ENCODE measurements at regions not wholly inside any gene's neighbourhood (a gene's known extent, or its start where the extent isn't known, plus 50 kb on each side); places are given as distances from the start of the nearest gene placed in this dataset.

DNA sequence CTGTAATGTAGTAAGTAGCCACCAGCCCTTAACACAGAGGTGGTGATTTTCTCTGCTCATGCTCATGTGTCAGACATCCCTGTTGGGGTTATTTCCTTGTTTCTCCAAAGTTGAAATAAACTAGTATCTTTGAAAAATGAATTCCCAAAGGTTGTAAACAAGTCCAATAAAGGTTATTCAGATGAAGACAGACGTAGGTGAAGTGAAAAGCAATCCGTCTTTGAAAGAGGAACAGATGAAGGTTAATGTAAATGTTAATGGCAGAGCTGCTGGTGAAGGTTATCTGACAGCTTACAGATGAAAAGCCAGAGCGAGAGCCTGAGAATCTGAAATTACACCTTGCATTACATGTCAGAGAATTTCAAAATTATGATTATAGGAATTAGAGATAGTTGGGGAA lies 1604.0 kb downstream of the FAM181B start:
- Histone ChIP-seq H2BK12ac (ENCODE audit: low read length) (no peak overlapping the region), H3K14ac (ENCODE audit: low read length) (no peak overlapping the region), H2AK5ac (ENCODE audit: low read length) (no peak overlapping the region), H3K9ac (ENCODE audit: low read length) (no peak overlapping the region), H4K12ac (ENCODE audit: low read depth, low read length) (no peak overlapping the region), H3K4me3 (ENCODE audit: low read depth, low read length) (no peak overlapping the region), H3K79me1 (ENCODE audit: low read length) (no peaks in the 10 kb centered on the region), H3K23ac (ENCODE audit: low read length) (no peak overlapping the region), H2BK120ac (ENCODE audit: insufficient read depth, low read length, poor library complexity) (no peak overlapping the region), H3K79me2 (ENCODE audit: control insufficient read depth, insufficient read depth, low read length, poor library complexity) (no peaks in the 10 kb centered on the region), H2AFZ (ENCODE audit: insufficient read depth, low read length, poor library complexity) (no peak overlapping the region), H4K8ac (ENCODE audit: low read depth, low read length) (no peak overlapping the region), H2BK5ac (ENCODE audit: low read depth, low read length, poor library complexity) (no peak overlapping the region), H3K9me3 (ENCODE audit: insufficient read depth, low read depth, low read length) (no peaks in the 10 kb centered on the region), H4K91ac (ENCODE audit: low read depth, low read length) (no peak overlapping the region), H3K36me3 (ENCODE audit: control insufficient read depth in 1 of 2, insufficient read depth in 2 of 2, low read length in 2 of 2) (no peaks in the 10 kb centered on the region), H3K27me3 (ENCODE audit: insufficient read depth, low read length) (no peaks in the 10 kb centered on the region), H3K4me1 (ENCODE audit: control insufficient read depth in 1 of 2, insufficient read depth in 2 of 2, low read length in 2 of 2) (no peaks in the 10 kb centered on the region), H3K27ac (ENCODE audit: low read depth, low read length) (no peak overlapping the region), H3K4ac (ENCODE audit: low read depth, low read length) (no peak overlapping the region), H3K4me2 (ENCODE audit: low read length) (no peak overlapping the region), H3K18ac (ENCODE audit: low read length) (no peak overlapping the region)
- no peak for DNase-seq
- WGBS (ENCODE audit: extremely low coverage, insufficient coverage, insufficient read length): no CpG with 5 or more reads among the region's 3 CpGs

DNA sequence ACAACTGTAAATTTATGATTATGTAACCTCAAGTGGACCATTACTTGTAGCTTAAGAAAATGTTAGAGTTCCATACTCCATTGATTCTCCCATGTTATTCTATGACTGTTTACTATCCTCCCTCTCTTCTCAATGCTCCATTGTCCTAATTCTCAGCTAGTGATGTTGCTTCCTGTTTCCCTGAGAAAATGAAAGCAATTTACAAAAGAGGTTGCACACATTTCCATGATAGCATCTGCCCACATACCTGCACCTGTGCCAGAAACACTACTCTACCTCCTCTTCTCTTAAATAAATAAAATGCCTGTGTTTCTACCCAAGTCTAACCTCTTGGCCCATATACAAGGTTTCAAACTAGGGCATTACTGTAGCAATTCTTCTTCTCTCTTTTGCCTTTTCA lies 1620.9 kb downstream of the FAM181B start:
- Histone ChIP-seq H2BK5ac (ENCODE audit: low read depth, low read length, poor library complexity) (no peak overlapping the region), H3K27me3 (ENCODE audit: insufficient read depth, low read length) (no peaks in the 10 kb centered on the region), H2AK5ac (ENCODE audit: low read length) (no peak overlapping the region), H3K4ac (ENCODE audit: low read depth, low read length) (no peak overlapping the region), H2BK12ac (ENCODE audit: low read length) (no peak overlapping the region), H3K79me2 (ENCODE audit: control insufficient read depth, insufficient read depth, low read length, poor library complexity) (no peaks in the 10 kb centered on the region), H3K9me3 (ENCODE audit: insufficient read depth, low read depth, low read length) (no peaks in the 10 kb centered on the region), H3K4me2 (ENCODE audit: low read length) (no peak overlapping the region), H4K8ac (ENCODE audit: low read depth, low read length) (no peak overlapping the region), H3K14ac (ENCODE audit: low read length) (no peak overlapping the region), H3K4me3 (ENCODE audit: low read depth, low read length) (no peak overlapping the region), H2BK120ac (ENCODE audit: insufficient read depth, low read length, poor library complexity) (no peak overlapping the region), H3K27ac (ENCODE audit: low read depth, low read length) (no peak overlapping the region), H3K79me1 (ENCODE audit: low read length) (no peaks in the 10 kb centered on the region), H3K9ac (ENCODE audit: low read length) (no peak overlapping the region), H3K18ac (ENCODE audit: low read length) (no peak overlapping the region), H2AFZ (ENCODE audit: insufficient read depth, low read length, poor library complexity) (no peak overlapping the region), H4K12ac (ENCODE audit: low read depth, low read length) (no peak overlapping the region), H3K23ac (ENCODE audit: low read length) (no peak overlapping the region), H4K91ac (ENCODE audit: low read depth, low read length) (no peak overlapping the region), H3K4me1 (ENCODE audit: control insufficient read depth in 1 of 2, insufficient read depth in 2 of 2, low read length in 2 of 2) (no peaks in the 10 kb centered on the region), H3K36me3 (ENCODE audit: control insufficient read depth in 1 of 2, insufficient read depth in 2 of 2, low read length in 2 of 2) (no peaks in the 10 kb centered on the region)
- DNase-seq: no peak

GRCh38 chr11:81104051-81104450 lies 1629.6 kb downstream of the FAM181B start:
- no peaks in the 10 kb centered on the region for H3K36me3 ChIP-seq (ENCODE audit: control insufficient read depth in 1 of 2, insufficient read depth in 2 of 2, low read length in 2 of 2)
- H4K8ac ChIP-seq (ENCODE audit: low read depth, low read length): no peak overlapping the region
- no peak overlapping the region for H3K9ac ChIP-seq (ENCODE audit: low read length)
- no peak overlapping the region for H2AK5ac ChIP-seq (ENCODE audit: low read length)
- H2AFZ ChIP-seq (ENCODE audit: insufficient read depth, low read length, poor library complexity): no peak overlapping the region
- no peak overlapping the region for H3K4me3 ChIP-seq (ENCODE audit: low read depth, low read length)
- H3K4me1 ChIP-seq (ENCODE audit: control insufficient read depth in 1 of 2, insufficient read depth in 2 of 2, low read length in 2 of 2): no peaks in the 10 kb centered on the region
- H2BK5ac ChIP-seq (ENCODE audit: low read depth, low read length, poor library complexity): no peak overlapping the region
- H3K4ac ChIP-seq (ENCODE audit: low read depth, low read length): no peak overlapping the region
- H2BK120ac ChIP-seq (ENCODE audit: insufficient read depth, low read length, poor library complexity): no peak overlapping the region
- H4K91ac ChIP-seq (ENCODE audit: low read depth, low read length): no peak overlapping the region
- no peak overlapping the region for H3K18ac ChIP-seq (ENCODE audit: low read length)
- no peaks in the 10 kb centered on the region for H3K79me2 ChIP-seq (ENCODE audit: control insufficient read depth, insufficient read depth, low read length, poor library complexity)
- no peak overlapping the region for H3K4me2 ChIP-seq (ENCODE audit: low read length)
- no peaks in the 10 kb centered on the region for H3K27me3 ChIP-seq (ENCODE audit: insufficient read depth, low read length)
- no peak overlapping the region for H3K23ac ChIP-seq (ENCODE audit: low read length)
- no peak overlapping the region for H4K12ac ChIP-seq (ENCODE audit: low read depth, low read length)
- H3K79me1 ChIP-seq (ENCODE audit: low read length): no peaks in the 10 kb centered on the region
- H3K9me3 ChIP-seq (ENCODE audit: insufficient read depth, low read depth, low read length): no peaks in the 10 kb centered on the region
- no CpG with 5 or more reads among the region's 5 CpGs for WGBS (ENCODE audit: extremely low coverage, insufficient coverage, insufficient read length)
- H3K14ac ChIP-seq (ENCODE audit: low read length): no peak overlapping the region
- H3K27ac ChIP-seq (ENCODE audit: low read depth, low read length): no peak overlapping the region
- no peak for DNase-seq
- H2BK12ac ChIP-seq (ENCODE audit: low read length): no peak overlapping the region

- H3K79me2 ChIP-seq (ENCODE audit: control insufficient read depth, insufficient read depth, low read length, poor library complexity): no peaks in the 10 kb centered on the region
Measured at GRCh38 chr11:81098471-81098870, 1635.2 kb downstream of the FAM181B start.

GRCh38 chr11:81092522-81092921 lies 1641.1 kb downstream of the FAM181B start:
- Histone ChIP-seq H2BK5ac (ENCODE audit: low read depth, low read length, poor library complexity) (no peak overlapping the region), H3K36me3 (ENCODE audit: control insufficient read depth in 1 of 2, insufficient read depth in 2 of 2, low read length in 2 of 2) (no peaks in the 10 kb centered on the region), H2BK120ac (ENCODE audit: insufficient read depth, low read length, poor library complexity) (no peak overlapping the region), H3K9ac (ENCODE audit: low read length) (no peak overlapping the region), H2BK12ac (ENCODE audit: low read length) (no peak overlapping the region), H4K8ac (ENCODE audit: low read depth, low read length) (no peak overlapping the region), H3K4ac (ENCODE audit: low read depth, low read length) (no peak overlapping the region), H2AK5ac (ENCODE audit: low read length) (no peak overlapping the region), H3K14ac (ENCODE audit: low read length) (no peak overlapping the region), H3K23ac (ENCODE audit: low read length) (no peak overlapping the region), H4K91ac (ENCODE audit: low read depth, low read length) (no peak overlapping the region), H3K79me2 (ENCODE audit: control insufficient read depth, insufficient read depth, low read length, poor library complexity) (no peaks in the 10 kb centered on the region), H3K79me1 (ENCODE audit: low read length) (no peaks in the 10 kb centered on the region), H3K4me2 (ENCODE audit: low read length) (no peak overlapping the region), H3K4me3 (ENCODE audit: low read depth, low read length) (no peak overlapping the region), H4K12ac (ENCODE audit: low read depth, low read length) (no peak overlapping the region), H2AFZ (ENCODE audit: insufficient read depth, low read length, poor library complexity) (no peak overlapping the region), H3K4me1 (ENCODE audit: control insufficient read depth in 1 of 2, insufficient read depth in 2 of 2, low read length in 2 of 2) (no peaks in the 10 kb centered on the region), H3K27ac (ENCODE audit: low read depth, low read length) (no peak overlapping the region), H3K18ac (ENCODE audit: low read length) (no peak overlapping the region), H3K27me3 (ENCODE audit: insufficient read depth, low read length) (no peaks in the 10 kb centered on the region), H3K9me3 (ENCODE audit: insufficient read depth, low read depth, low read length) (no peaks in the 10 kb centered on the region)
- DNase-seq: no peak

More at GRCh38 chr11:81098471-81098870, 1635.2 kb downstream of the FAM181B start:
- no peak overlapping the region for H4K12ac ChIP-seq (ENCODE audit: low read depth, low read length)
- H3K79me1 ChIP-seq (ENCODE audit: low read length): no peaks in the 10 kb centered on the region
- H4K8ac ChIP-seq (ENCODE audit: low read depth, low read length): no peak overlapping the region
- H2AFZ ChIP-seq (ENCODE audit: insufficient read depth, low read length, poor library complexity): no peak overlapping the region
- H3K27me3 ChIP-seq (ENCODE audit: insufficient read depth, low read length): no peaks in the 10 kb centered on the region
- no peak overlapping the region for H2AK5ac ChIP-seq (ENCODE audit: low read length)
- H3K9me3 ChIP-seq (ENCODE audit: insufficient read depth, low read depth, low read length): no peaks in the 10 kb centered on the region
- no peak for DNase-seq
- H3K27ac ChIP-seq (ENCODE audit: low read depth, low read length): no peak overlapping the region
- H2BK12ac ChIP-seq (ENCODE audit: low read length): no peak overlapping the region
- WGBS (ENCODE audit: extremely low coverage, insufficient coverage, insufficient read length): no CpG with 5 or more reads among the region's 1 CpG
- no peak overlapping the region for H2BK120ac ChIP-seq (ENCODE audit: insufficient read depth, low read length, poor library complexity)
- no peak overlapping the region for H3K14ac ChIP-seq (ENCODE audit: low read length)
- no peaks in the 10 kb centered on the region for H3K4me1 ChIP-seq (ENCODE audit: control insufficient read depth in 1 of 2, insufficient read depth in 2 of 2, low read length in 2 of 2)
- H3K4me2 ChIP-seq (ENCODE audit: low read length): no peak overlapping the region
- no peak overlapping the region for H3K9ac ChIP-seq (ENCODE audit: low read length)
- no peak overlapping the region for H3K4ac ChIP-seq (ENCODE audit: low read depth, low read length)
- no peak overlapping the region for H4K91ac ChIP-seq (ENCODE audit: low read depth, low read length)
- H3K18ac ChIP-seq (ENCODE audit: low read length): no peak overlapping the region
- H2BK5ac ChIP-seq (ENCODE audit: low read depth, low read length, poor library complexity): no peak overlapping the region
- H3K23ac ChIP-seq (ENCODE audit: low read length): no peak overlapping the region
- no peaks in the 10 kb centered on the region for H3K36me3 ChIP-seq (ENCODE audit: control insufficient read depth in 1 of 2, insufficient read depth in 2 of 2, low read length in 2 of 2)
- H3K4me3 ChIP-seq (ENCODE audit: low read depth, low read length): no peak overlapping the region

Measured in trophoblast cell (in vitro differentiated cells and primary cell).